ENCODE measurements at regions not wholly inside any gene's neighbourhood (a gene's known extent, or its start where the extent isn't known, plus 50 kb on each side); places are given as distances from the start of the nearest gene placed in this dataset.

- H3K4me3 ChIP-seq (ENCODE audit: low read depth, low read length), result no peak overlapping the region
- BruUV-seq (replicated peaks), result no TSS peak
- H3K36me3 ChIP-seq (ENCODE audit: control insufficient read depth, insufficient read depth, low read length), result no peaks in the 10 kb centered on the region
- Mint-ChIP-seq H3K4me1 (ENCODE audit: low read depth, unreplicated experiment) (peaks cover 5% of the 10 kb centered on the region), H3K27me3 (ENCODE audit: insufficient read depth, unreplicated experiment) (no peaks in the 10 kb centered on the region), H3K36me3 (ENCODE audit: insufficient read depth, unreplicated experiment) (no peaks in the 10 kb centered on the region), H3K4me3 (ENCODE audit: unreplicated experiment) (no peak overlapping the region), H3K9me3 (ENCODE audit: unreplicated experiment) (no peaks in the 10 kb centered on the region), H3K27ac (ENCODE audit: unreplicated experiment) (no peak overlapping the region)
- H3K9me3 ChIP-seq, result no peaks in the 10 kb centered on the region
- intact Hi-C loops (cut with micrococcal nuclease; ENCODE audit: unreplicated experiment), result no loop called here
- ChIA-PET CTCF (no interaction called here), POLR2A (no interaction called here)
- no peaks in the 10 kb centered on the region for H3K4me1 ChIP-seq
- TF ChIP-seq CTCF (IDR thresholded peaks at IDR 0.05; ENCODE audit: insufficient read depth in 1 of 2, low read depth in 1 of 2, low read length in 1 of 2, severe bottlenecking in 1 of 2, unreplicated experiment in 1 of 2), result no peak
- DNase-seq, result no peak
- no peaks in the 10 kb centered on the region for H3K27me3 ChIP-seq (replicated peaks; ENCODE audit: control insufficient read depth, insufficient read depth, low read length)
Observed at GRCh38 chr1:185397183-185397582, 80.1 kb upstream of the IVNS1ABP start.

GRCh38 chr1:185396126-185396525 lies 79.1 kb upstream of the IVNS1ABP start:
- Histone ChIP-seq H3K9me3 (no peaks in the 10 kb centered on the region), H3K4me3 (ENCODE audit: low read depth, low read length) (no peak overlapping the region), H3K36me3 (ENCODE audit: control insufficient read depth, insufficient read depth, low read length) (no peaks in the 10 kb centered on the region), H3K27me3 (replicated peaks; ENCODE audit: control insufficient read depth, insufficient read depth, low read length) (no peaks in the 10 kb centered on the region), H3K4me1 (no peaks in the 10 kb centered on the region)
- DNase-seq, result no peak
- intact Hi-C loops (cut with micrococcal nuclease; ENCODE audit: unreplicated experiment), result no loop called here
- H3K27ac Mint-ChIP-seq (ENCODE audit: unreplicated experiment), result no peak overlapping the region
- H3K4me3 Mint-ChIP-seq (ENCODE audit: unreplicated experiment), result no peak overlapping the region
- ChIA-PET CTCF (no interaction called here), POLR2A (no interaction called here)
- H3K9me3 Mint-ChIP-seq (ENCODE audit: unreplicated experiment), result no peaks in the 10 kb centered on the region
- no peaks in the 10 kb centered on the region for H3K27me3 Mint-ChIP-seq (ENCODE audit: insufficient read depth, unreplicated experiment)
- no peaks in the 10 kb centered on the region for H3K36me3 Mint-ChIP-seq (ENCODE audit: insufficient read depth, unreplicated experiment)
- peaks cover 5% of the 10 kb centered on the region for H3K4me1 Mint-ChIP-seq (ENCODE audit: low read depth, unreplicated experiment)
- TF ChIP-seq CTCF (IDR thresholded peaks at IDR 0.05; ENCODE audit: insufficient read depth in 1 of 2, low read depth in 1 of 2, low read length in 1 of 2, severe bottlenecking in 1 of 2, unreplicated experiment in 1 of 2), result no peak
- no TSS peak for BruUV-seq (replicated peaks)

GRCh38 chr1:185393815-185394214 lies 76.8 kb upstream of the IVNS1ABP start:
- no peak overlapping the region for H3K4me3 ChIP-seq (ENCODE audit: low read depth, low read length)
- no peak for DNase-seq
- no peak for TF ChIP-seq CTCF (IDR thresholded peaks at IDR 0.05; ENCODE audit: insufficient read depth in 1 of 2, low read depth in 1 of 2, low read length in 1 of 2, severe bottlenecking in 1 of 2, unreplicated experiment in 1 of 2)
- no peaks in the 10 kb centered on the region for H3K9me3 ChIP-seq
- ChIA-PET POLR2A (no interaction called here), CTCF (interaction anchor here (0.6 kb wide), 1 partner anchor 323 kb away, joined by 4 read pairs; no protein-coding TSS in a partner anchor)
- no peaks in the 10 kb centered on the region for H3K4me1 ChIP-seq
- Mint-ChIP-seq H3K9me3 (ENCODE audit: unreplicated experiment) (no peaks in the 10 kb centered on the region), H3K27ac (ENCODE audit: unreplicated experiment) (no peak overlapping the region), H3K4me3 (ENCODE audit: unreplicated experiment) (no peak overlapping the region), H3K36me3 (ENCODE audit: insufficient read depth, unreplicated experiment) (no peaks in the 10 kb centered on the region), H3K4me1 (ENCODE audit: low read depth, unreplicated experiment) (no peaks in the 10 kb centered on the region), H3K27me3 (ENCODE audit: insufficient read depth, unreplicated experiment) (no peaks in the 10 kb centered on the region)
- BruUV-seq (replicated peaks), result no TSS peak
- H3K27me3 ChIP-seq (replicated peaks; ENCODE audit: control insufficient read depth, insufficient read depth, low read length), result no peaks in the 10 kb centered on the region
- intact Hi-C loops (cut with micrococcal nuclease; ENCODE audit: unreplicated experiment), result no loop called here
- H3K36me3 ChIP-seq (ENCODE audit: control insufficient read depth, insufficient read depth, low read length), result no peaks in the 10 kb centered on the region
